Neuronal stem cell (in vitro differentiated cells): ENCODE measurements at regions not wholly inside any gene's neighbourhood (a gene's known extent, or its start where the extent isn't known, plus 50 kb on each side); places are given as distances from the start of the nearest gene placed in this dataset.
A peak's percentile ranks its signal among the peaks of the same experiment; 100 is the strongest.
"Not testable (repeated sequence)": the region's sequence is repeated elsewhere in the genome, so short reads cannot be mapped to it uniquely, and the experiment has no call there.

Experiments
- DNase-seq: peaks from one replicate; pipeline ENCODE4 v3.0.0-alpha.2; 2013; ENCODE audit warnings: low spot score
- H2AFZ ChIP-seq: one replicate; pipeline ENCODE4 v1.6.1; 2013; ENCODE audit warnings: mild to moderate bottlenecking, low read length, inconsistent platforms
- H2AK5ac ChIP-seq: 2 replicates; pipeline ENCODE4 v1.6.1; 2013; ENCODE audit warnings: low read depth, mild to moderate bottlenecking, inconsistent platforms, low read length, moderate library complexity, mixed read lengths
- H2BK120ac ChIP-seq: 2 replicates; pipeline ENCODE4 v1.6.1; 2013; ENCODE audit warnings: low read depth, mild to moderate bottlenecking, inconsistent platforms, low read length, moderate library complexity, mixed read lengths
- H2BK12ac ChIP-seq: one replicate; pipeline ENCODE4 v1.6.1; 2013; ENCODE audit warnings: low read length, inconsistent platforms
- H2BK15ac ChIP-seq: 2 replicates; pipeline ENCODE4 v1.6.1; 2013; ENCODE audit warnings: mild to moderate bottlenecking, low read length, inconsistent platforms, mixed read lengths
- H2BK5ac ChIP-seq: one replicate; pipeline ENCODE4 v1.6.1; 2013; ENCODE audit warnings: inconsistent platforms, mild to moderate bottlenecking, low read length, moderate library complexity
- H3K14ac ChIP-seq: one replicate; pipeline ENCODE4 v1.6.1; 2013; ENCODE audit warnings: low read length, inconsistent platforms
- H3K18ac ChIP-seq: 2 replicates; pipeline ENCODE4 v1.6.1; 2013; ENCODE audit warnings: low read length, inconsistent platforms
- H3K23ac ChIP-seq: 2 replicates; pipeline ENCODE4 v1.6.1; 2013; ENCODE audit warnings: low read depth, mild to moderate bottlenecking, mixed read lengths, low read length, inconsistent platforms; ENCODE audit not compliant: poor library complexity
- H3K27ac ChIP-seq: replicated peaks from 3 replicates; pipeline ENCODE4 v1.5.1; 2013; ENCODE audit warnings: low read length, inconsistent platforms
- H3K27me3 ChIP-seq, 3 experiments: 2 replicates each; pipeline ENCODE4 v1.6.1; 2013; ENCODE audit warnings: low read length in 3 of 3, mild to moderate bottlenecking in 2 of 3, inconsistent platforms in 1 of 3, low read depth in 1 of 3, mixed read lengths in 1 of 3, moderate library complexity in 1 of 3; ENCODE audit not compliant: control insufficient read depth in 3 of 3, insufficient read depth in 3 of 3
- H3K36me3 ChIP-seq, 2 donors: replicated peaks in 1 of 2; 2 replicates each; pipeline ENCODE4 v1.6.1; 2013; ENCODE audit warnings: low read length in 2 of 2; ENCODE audit not compliant: control insufficient read depth in 2 of 2, insufficient read depth in 2 of 2
- H3K4ac ChIP-seq: 2 replicates; pipeline ENCODE4 v1.6.1; 2013; ENCODE audit warnings: inconsistent platforms, mild to moderate bottlenecking, low read length, moderate library complexity
- H3K4me1 ChIP-seq, 2 donors: 1 replicate in 1 of 2; 2 replicates in 1 of 2; pipeline ENCODE4 v1.6.1; 2013; ENCODE audit warnings: low read length in 2 of 2, low read depth in 1 of 2; ENCODE audit not compliant: control insufficient read depth in 2 of 2, insufficient read depth in 1 of 2
- H3K4me2 ChIP-seq: one replicate; pipeline ENCODE4 v1.6.1; 2013; ENCODE audit warnings: mild to moderate bottlenecking, low read length, inconsistent platforms; ENCODE audit not compliant: insufficient read depth, poor library complexity, severe bottlenecking
- H3K4me3 ChIP-seq, 2 donors: 2 replicates each; pipeline ENCODE4 v1.5.1; 2013; ENCODE audit warnings: low read length in 2 of 2, mild to moderate bottlenecking in 2 of 2, inconsistent platforms in 1 of 2, moderate library complexity in 1 of 2
- H3K79me1 ChIP-seq: one replicate; pipeline ENCODE4 v1.6.1; 2013; ENCODE audit warnings: low read depth, mild to moderate bottlenecking, inconsistent platforms, low read length, moderate library complexity
- H3K9ac ChIP-seq: one replicate; pipeline ENCODE4 v1.6.1; 2013; ENCODE audit warnings: mild to moderate bottlenecking, low read depth, low read length, inconsistent platforms; ENCODE audit not compliant: poor library complexity
- H3K9me3 ChIP-seq, 2 donors: replicated peaks in 1 of 2; 2 replicates each; pipeline versions ENCODE3 to v1.6.1; 2013; ENCODE audit warnings: low read length in 2 of 2, mild to moderate bottlenecking in 2 of 2, inconsistent platforms in 1 of 2, low read depth in 1 of 2, mixed read lengths in 1 of 2, moderate library complexity in 1 of 2; ENCODE audit not compliant: control insufficient read depth in 2 of 2, insufficient read depth in 1 of 2
- H4K8ac ChIP-seq: one replicate; pipeline ENCODE4 v1.6.1; 2013; ENCODE audit warnings: low read depth, mild to moderate bottlenecking, inconsistent platforms, low read length, moderate library complexity
- H4K91ac ChIP-seq: one replicate; pipeline ENCODE4 v1.6.1; 2013; ENCODE audit warnings: low read length, low read depth, mild to moderate bottlenecking, inconsistent platforms; ENCODE audit not compliant: poor library complexity
- WGBS, 2 donors: extraction: QIAGEN DNeasy Blood & Tissue Kit; methylation state at CpG; one replicate each; pipeline ENCODE4 v1.1.7; 2013; ENCODE audit warnings: missing lambda C conversion rate in 2 of 2, mixed read lengths in 1 of 2; ENCODE audit not compliant: insufficient read length in 2 of 2, insufficient replicate concordance in 1 of 2; ENCODE audit errors: extremely low coverage in 2 of 2; 5-methylcytosine and 5-hydroxymethylcytosine counted together

GRCh38 chr17:64777415-64778239 is 115.5 kb upstream of the SMURF2 start:
- Histone ChIP-seq H4K91ac (no peak overlapping the region), H3K79me1 (no peaks in the 10 kb centered on the region), H3K4me1 (peaks cover 16 to 18% of the 10 kb centered on the region in 2 donors), H3K4ac (no peak overlapping the region), H3K14ac (peak overlapping the region; percentile 94), H2BK12ac (peak overlapping the region; percentile 58), H3K27me3 (peaks cover 29 to 57% (median 43%) of the 10 kb centered on the region in 3 experiments), H4K8ac (no peak overlapping the region), H2BK120ac (no peak overlapping the region), H3K23ac (peak overlapping the region; percentile 80), H3K27ac (no peak overlapping the region), H2AK5ac (no peak overlapping the region), H3K4me2 (peak overlapping the region; percentile 62), H3K9me3 (no peaks in the 10 kb centered on the region), H2BK5ac (no peak overlapping the region), H3K18ac (peak overlapping the region; percentile 87), H3K4me3 (peak overlapping the region in 1 of 2 donors; percentile 23), H3K9ac (no peak overlapping the region), H3K36me3 (no peaks in the 10 kb centered on the region), H2BK15ac (peak overlapping the region; percentile 85), H2AFZ (peak overlapping the region; percentile 76)
- no CpG with 5 or more reads among the region's 21 CpGs for WGBS, 2 donors
- no peak for DNase-seq

GRCh38 chr17:64776720-64777414 is 114.8 kb upstream of the SMURF2 start:
- H3K27ac ChIP-seq, H3K4ac ChIP-seq, H3K14ac ChIP-seq, H2BK120ac ChIP-seq, H2BK12ac ChIP-seq, H3K79me1 ChIP-seq, H4K8ac ChIP-seq, H2BK15ac ChIP-seq, H4K91ac ChIP-seq, H3K9me3 ChIP-seq, H3K23ac ChIP-seq, H2AK5ac ChIP-seq, H3K36me3 ChIP-seq, H3K9ac ChIP-seq, H2BK5ac ChIP-seq: not testable (repeated sequence)
- Histone ChIP-seq H3K4me2 (peak overlapping the region; percentile 56), H2AFZ (peak overlapping the region; percentile 76), H3K27me3 (peaks cover 29 to 53% (median 43%) of the 10 kb centered on the region in 3 experiments), H3K18ac (peak overlapping the region; percentile 93), H3K4me3 (peak overlapping the region in 1 of 2 donors; percentile 23), H3K4me1 (peaks cover 16 to 18% of the 10 kb centered on the region in 2 donors)
- no CpG with 5 or more reads among the region's 38 CpGs for WGBS, 2 donors
- DNase-seq = peak; percentile 74

GRCh38 chr17:64775701-64776570 is 113.8 kb upstream of the SMURF2 start:
- H2AK5ac ChIP-seq = peak overlapping the region; percentile 92
- no peak overlapping the region for H2BK5ac ChIP-seq
- peaks cover 16% of the 10 kb centered on the region in 2 donors for H3K4me1 ChIP-seq
- no peak overlapping the region for H3K4me2 ChIP-seq
- no peak for DNase-seq
- H3K9me3 ChIP-seq = no peaks in the 10 kb centered on the region
- H3K4ac ChIP-seq = no peak overlapping the region
- no CpG with 5 or more reads among the region's 15 CpGs for WGBS, 2 donors
- no peak overlapping the region for H2AFZ ChIP-seq
- no peaks in the 10 kb centered on the region for H3K79me1 ChIP-seq
- H4K91ac ChIP-seq = no peak overlapping the region
- H2BK15ac ChIP-seq = peak overlapping the region; percentile 55
- no peak overlapping the region for H3K27ac ChIP-seq
- H3K9ac ChIP-seq = no peak overlapping the region
- no peak overlapping the region for H4K8ac ChIP-seq
- peak overlapping the region; percentile 8 for H3K18ac ChIP-seq
- no peak overlapping the region for H2BK12ac ChIP-seq
- H3K36me3 ChIP-seq = no peaks in the 10 kb centered on the region
- no peak overlapping the region for H2BK120ac ChIP-seq
- peaks cover 27 to 44% (median 41%) of the 10 kb centered on the region in 3 experiments for H3K27me3 ChIP-seq
- no peak overlapping the region for H3K4me3 ChIP-seq
- H3K14ac ChIP-seq = peak overlapping the region; percentile 56
- H3K23ac ChIP-seq = no peak overlapping the region
